Small intestine (tissue), 7 donors: ENCODE measurements at regions not wholly inside any gene's neighbourhood (a gene's known extent, or its start where the extent isn't known, plus 50 kb on each side); places are given as distances from the start of the nearest gene placed in this dataset.

Experiments
- DNase-seq, 2 donors: peaks; one replicate each; pipeline versions ENCODE4 v3.0.0 to v3.0.0-alpha.2; 2013
- FAIRE-seq: peaks from 2 replicates; lab custom pipeline; 2012; peaks lifted over from hg19 to GRCh38; lab: Jason Lieb, UNC
- H3K27ac ChIP-seq, 3 donors: one replicate each; pipeline ENCODE4 v1.5.1; 2013; ENCODE audit warnings: low read length in 2 of 3, mild to moderate bottlenecking in 2 of 3, control low read depth in 1 of 3, inconsistent platforms in 1 of 3, low read depth in 1 of 3, moderate library complexity in 1 of 3
- H3K27me3 ChIP-seq, 3 donors: one replicate each; pipeline ENCODE4 v1.6.1; 2013; ENCODE audit warnings: low read length in 3 of 3, inconsistent platforms in 1 of 3; ENCODE audit not compliant: control insufficient read depth in 3 of 3, insufficient read depth in 3 of 3
- H3K36me3 ChIP-seq, 3 donors: one replicate each; pipeline ENCODE4 v1.6.1; 2013; ENCODE audit warnings: low read length in 3 of 3, inconsistent platforms in 1 of 3, low read depth in 1 of 3, mild to moderate bottlenecking in 1 of 3, moderate library complexity in 1 of 3; ENCODE audit not compliant: control insufficient read depth in 3 of 3, insufficient read depth in 2 of 3
- H3K4me1 ChIP-seq, 3 donors: one replicate each; pipeline ENCODE4 v1.6.1; 2013; ENCODE audit warnings: low read length in 2 of 3, inconsistent platforms in 1 of 3, low read depth in 1 of 3, mild to moderate bottlenecking in 1 of 3, moderate library complexity in 1 of 3; ENCODE audit not compliant: control insufficient read depth in 3 of 3, insufficient read depth in 2 of 3
- H3K4me3 ChIP-seq, 3 donors: one replicate each; pipeline ENCODE4 v1.5.1; 2013; ENCODE audit warnings: low read length in 3 of 3, control low read depth in 1 of 3, inconsistent platforms in 1 of 3, low read depth in 1 of 3, mild to moderate bottlenecking in 1 of 3, moderate library complexity in 1 of 3
- H3K9me3 ChIP-seq, 2 donors: one replicate each; pipeline ENCODE4 v1.6.1; 2013; ENCODE audit warnings: low read depth in 1 of 2, low read length in 1 of 2; ENCODE audit not compliant: control insufficient read depth in 2 of 2, insufficient read depth in 1 of 2
- WGBS, 3 donors: extraction: QIAGEN DNeasy Blood & Tissue Kit; methylation state at CpG; one replicate each; pipeline ENCODE4 v1.1.7; 2013; 5-methylcytosine and 5-hydroxymethylcytosine counted together
- donor health status: healthy with polysubstance abuse.
- donor health status: control.
- donor health status: control.
- donor health status: Bipolar disorder and iron deficiency.
- donor health status: healthy.

- WGBS, 3 donors = 79 to 80% (median 80%) methylated on average over 6 of the region's 6 CpGs
- Histone ChIP-seq H3K27ac (no peak overlapping the region), H3K27me3 (no peaks in the 10 kb centered on the region), H3K36me3 (no peaks in the 10 kb centered on the region), H3K4me1 (no peaks in the 10 kb centered on the region), H3K9me3 (no peaks in the 10 kb centered on the region), H3K4me3 (no peak overlapping the region)
- FAIRE-seq (no peak), DNase-seq (no peak)
Measured at GRCh38 chr9:27853529-27853928, 280.2 kb upstream of the C9orf72 start.

GRCh38 chr9:27856054-27856453 is 282.8 kb upstream of the C9orf72 start:
- no peak for FAIRE-seq
- 61 to 78% (median 72%) methylated on average over 2 of the region's 2 CpGs for WGBS, 3 donors
- Histone ChIP-seq H3K27me3 (no peaks in the 10 kb centered on the region), H3K27ac (no peak overlapping the region), H3K4me3 (no peak overlapping the region), H3K4me1 (no peaks in the 10 kb centered on the region), H3K36me3 (no peaks in the 10 kb centered on the region), H3K9me3 (no peaks in the 10 kb centered on the region)
- no peak for DNase-seq

- H3K27ac ChIP-seq = no peak overlapping the region
- H3K9me3 ChIP-seq = no peaks in the 10 kb centered on the region
- FAIRE-seq (no peak), DNase-seq (no peak)
- no peaks in the 10 kb centered on the region for H3K27me3 ChIP-seq
- WGBS, 3 donors = 70 to 88% (median 80%) methylated on average over 1 of the region's 1 CpG
- no peaks in the 10 kb centered on the region for H3K4me1 ChIP-seq
- H3K4me3 ChIP-seq = no peak overlapping the region
- H3K36me3 ChIP-seq = no peaks in the 10 kb centered on the region
Measured at GRCh38 chr9:27856748-27857147, 283.5 kb upstream of the C9orf72 start.

GRCh38 chr9:27861887-27862286 is 288.6 kb upstream of the C9orf72 start:
- no peaks in the 10 kb centered on the region for H3K36me3 ChIP-seq
- no peak overlapping the region for H3K4me3 ChIP-seq
- FAIRE-seq = no peak
- 51 to 58% (median 56%) methylated on average over 3 of the region's 3 CpGs for WGBS, 3 donors
- H3K9me3 ChIP-seq = no peaks in the 10 kb centered on the region
- no peaks in the 10 kb centered on the region for H3K27me3 ChIP-seq
- no peak for DNase-seq
- no peak overlapping the region for H3K27ac ChIP-seq
- H3K4me1 ChIP-seq = no peaks in the 10 kb centered on the region

GRCh38 chr9:27864644-27865438 is 291.6 kb upstream of the C9orf72 start:
- no peak overlapping the region for H3K4me3 ChIP-seq
- H3K9me3 ChIP-seq = no peaks in the 10 kb centered on the region
- no peak for FAIRE-seq
- H3K36me3 ChIP-seq = no peaks in the 10 kb centered on the region
- no peaks in the 10 kb centered on the region for H3K27me3 ChIP-seq
- 32 to 35% (median 35%) methylated on average over 7 of the region's 7 CpGs for WGBS, 3 donors
- no peaks in the 10 kb centered on the region for H3K4me1 ChIP-seq
- no peak overlapping the region for H3K27ac ChIP-seq
- peak in 1 of 2 donors; percentile 9 for DNase-seq

GRCh38 chr9:27866741-27867140 is 293.5 kb upstream of the C9orf72 start:
- no peak for DNase-seq
- Histone ChIP-seq H3K4me1 (no peaks in the 10 kb centered on the region), H3K27me3 (no peaks in the 10 kb centered on the region), H3K4me3 (no peak overlapping the region), H3K9me3 (peaks cover 0 to 2% of the 10 kb centered on the region in 2 donors), H3K36me3 (no peaks in the 10 kb centered on the region), H3K27ac (no peak overlapping the region)
- FAIRE-seq = no peak
- WGBS, 3 donors = 77 to 92% (median 81%) methylated on average over 4 of the region's 4 CpGs

- Histone ChIP-seq H3K4me1 (no peaks in the 10 kb centered on the region), H3K4me3 (no peak overlapping the region), H3K27ac (no peak overlapping the region), H3K36me3 (no peaks in the 10 kb centered on the region), H3K27me3 (no peaks in the 10 kb centered on the region), H3K9me3 (peaks cover 0 to 10% of the 10 kb centered on the region in 2 donors)
- DNase-seq (peak in 1 of 2 donors; percentile 62), FAIRE-seq (no peak)
- WGBS, 3 donors = 25 to 63% (median 43%) methylated on average over 5 of the region's 5 CpGs
Measured at GRCh38 chr9:27870404-27870803, 297.1 kb upstream of the C9orf72 start.

GRCh38 chr9:27880156-27880555 is 306.9 kb upstream of the C9orf72 start:
- WGBS, 3 donors = 16 to 48% (median 27%) methylated on average over 3 of the region's 3 CpGs
- H3K27me3 ChIP-seq = no peaks in the 10 kb centered on the region
- no peak overlapping the region for H3K27ac ChIP-seq
- H3K9me3 ChIP-seq = no peaks in the 10 kb centered on the region
- H3K4me1 ChIP-seq = no peaks in the 10 kb centered on the region
- FAIRE-seq (no peak), DNase-seq (no peak)
- H3K36me3 ChIP-seq = no peaks in the 10 kb centered on the region
- H3K4me3 ChIP-seq = no peak overlapping the region

GRCh38 chr9:27880635-27881034 is 307.4 kb upstream of the C9orf72 start:
- H3K9me3 ChIP-seq = no peaks in the 10 kb centered on the region
- DNase-seq = no peak
- H3K27ac ChIP-seq = no peak overlapping the region
- no peaks in the 10 kb centered on the region for H3K27me3 ChIP-seq
- no peak for FAIRE-seq
- no peaks in the 10 kb centered on the region for H3K36me3 ChIP-seq
- 54 to 63% (median 60%) methylated on average over 3 of the region's 3 CpGs for WGBS, 3 donors
- no peaks in the 10 kb centered on the region for H3K4me1 ChIP-seq
- H3K4me3 ChIP-seq = no peak overlapping the region
